ENCODE measurements at regions not wholly inside any gene's neighbourhood (a gene's known extent, or its start where the extent isn't known, plus 50 kb on each side); places are given as distances from the start of the nearest gene placed in this dataset.
A peak's percentile ranks its signal among the peaks of the same experiment; 100 is the strongest.

DNA sequence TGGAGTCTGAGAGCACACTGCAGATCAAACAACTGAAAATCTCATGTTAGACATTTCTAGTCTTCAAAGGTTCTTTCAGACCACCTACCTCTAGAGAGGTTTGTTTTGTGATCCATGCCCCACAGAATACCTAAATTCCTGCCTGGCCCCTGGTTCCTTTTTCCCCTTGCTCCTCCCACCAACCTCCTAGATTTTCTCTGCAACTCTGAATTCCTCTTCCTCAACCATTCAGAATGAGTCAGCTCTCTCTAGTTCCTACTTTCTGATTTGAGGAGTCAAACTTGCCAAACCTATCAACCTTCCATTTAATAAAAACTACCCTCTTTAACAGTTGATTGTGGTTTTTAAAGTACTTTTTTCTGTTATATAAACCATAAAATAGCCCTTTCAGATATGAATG lies 83.2 kb upstream of the ZNF462 start:
- TF ChIP-seq, protein P1, sequence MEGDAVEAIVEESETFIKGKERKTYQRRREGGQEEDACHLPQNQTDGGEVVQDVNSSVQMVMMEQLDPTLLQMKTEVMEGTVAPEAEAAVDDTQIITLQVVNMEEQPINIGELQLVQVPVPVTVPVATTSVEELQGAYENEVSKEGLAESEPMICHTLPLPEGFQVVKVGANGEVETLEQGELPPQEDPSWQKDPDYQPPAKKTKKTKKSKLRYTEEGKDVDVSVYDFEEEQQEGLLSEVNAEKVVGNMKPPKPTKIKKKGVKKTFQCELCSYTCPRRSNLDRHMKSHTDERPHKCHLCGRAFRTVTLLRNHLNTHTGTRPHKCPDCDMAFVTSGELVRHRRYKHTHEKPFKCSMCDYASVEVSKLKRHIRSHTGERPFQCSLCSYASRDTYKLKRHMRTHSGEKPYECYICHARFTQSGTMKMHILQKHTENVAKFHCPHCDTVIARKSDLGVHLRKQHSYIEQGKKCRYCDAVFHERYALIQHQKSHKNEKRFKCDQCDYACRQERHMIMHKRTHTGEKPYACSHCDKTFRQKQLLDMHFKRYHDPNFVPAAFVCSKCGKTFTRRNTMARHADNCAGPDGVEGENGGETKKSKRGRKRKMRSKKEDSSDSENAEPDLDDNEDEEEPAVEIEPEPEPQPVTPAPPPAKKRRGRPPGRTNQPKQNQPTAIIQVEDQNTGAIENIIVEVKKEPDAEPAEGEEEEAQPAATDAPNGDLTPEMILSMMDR (conservative IDR thresholded peaks at IDR 0.05; ENCODE audit: low read depth, low read length) = no peak
- TF ChIP-seq EZH2phosphoT487 (IDR thresholded peaks at IDR 0.05; ENCODE audit: borderline replicate concordance, low read length) = no peak
- no peak for TF ChIP-seq EZH2 (IDR thresholded peaks at IDR 0.05; ENCODE audit: low read length, unreplicated experiment)
- no peak overlapping the region for H2AFZ ChIP-seq (ENCODE audit: low read length)
- no peak overlapping the region for H3K27ac ChIP-seq (ENCODE audit: low read length)
- H3K27me3 ChIP-seq (ENCODE audit: low read length) = no peaks in the 10 kb centered on the region
- H3K9me2 ChIP-seq (replicated peaks; ENCODE audit: low read length) = no peaks in the 10 kb centered on the region
- no peaks in the 10 kb centered on the region for H3K36me3 ChIP-seq (ENCODE audit: low read depth, low read length)
- H4K20me1 ChIP-seq (ENCODE audit: low read length) = no peaks in the 10 kb centered on the region
- H3K9me3 ChIP-seq (ENCODE audit: low read length) = no peaks in the 10 kb centered on the region
- no peak overlapping the region for H3K4me2 ChIP-seq (ENCODE audit: low read length)
- ChIA-PET POLR2A (ENCODE audit: unreplicated experiment) (no interaction called here), CTCF (no interaction called here)
- no peak for ATAC-seq
- intact Hi-C loops (cut with micrococcal nuclease) = no loop called here
- DNase-seq = no peak
- no peak overlapping the region for H3K4me3 ChIP-seq (ENCODE audit: low read length)
- BruUV-seq (replicated peaks) = no TSS peak
- peaks cover 19% of the 10 kb centered on the region for H3K4me1 ChIP-seq (ENCODE audit: insufficient read depth, low read length)
- H3K9ac ChIP-seq (ENCODE audit: low read length) = no peak overlapping the region
- no peaks in the 10 kb centered on the region for H3F3A ChIP-seq (ENCODE audit: low read length, unreplicated experiment)
- no peaks in the 10 kb centered on the region for H3K79me2 ChIP-seq (ENCODE audit: low read length)

DNA sequence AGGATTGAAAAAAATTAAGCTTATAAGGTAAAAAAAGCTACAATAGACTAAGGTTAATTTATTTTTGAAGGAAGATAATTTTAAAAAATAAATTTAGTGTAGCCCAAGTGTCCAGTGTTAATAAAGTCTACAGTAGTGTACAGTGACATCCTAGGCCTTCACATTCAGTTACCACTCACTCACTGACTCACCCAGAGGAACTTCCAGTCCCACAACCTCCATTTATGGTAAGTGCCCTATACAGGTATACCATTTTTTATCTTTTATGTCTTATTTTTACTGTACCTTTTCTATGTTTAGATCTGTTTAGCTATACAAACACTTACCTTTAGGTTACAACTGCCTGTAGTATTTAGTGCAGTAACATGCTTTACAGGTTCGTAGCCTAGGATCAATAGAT lies 79.8 kb upstream of the ZNF462 start:
- Histone ChIP-seq H3K9me3 (ENCODE audit: low read length) (no peaks in the 10 kb centered on the region), H3K9ac (ENCODE audit: low read length) (no peak overlapping the region), H4K20me1 (ENCODE audit: low read length) (no peaks in the 10 kb centered on the region), H2AFZ (ENCODE audit: low read length) (no peak overlapping the region), H3K4me1 (ENCODE audit: insufficient read depth, low read length) (no peaks in the 10 kb centered on the region), H3K27me3 (ENCODE audit: low read length) (no peaks in the 10 kb centered on the region), H3K79me2 (ENCODE audit: low read length) (no peaks in the 10 kb centered on the region), H3K27ac (ENCODE audit: low read length) (no peak overlapping the region), H3K36me3 (ENCODE audit: low read depth, low read length) (no peaks in the 10 kb centered on the region), H3F3A (ENCODE audit: low read length, unreplicated experiment) (no peaks in the 10 kb centered on the region), H3K4me3 (ENCODE audit: low read length) (no peak overlapping the region), H3K4me2 (ENCODE audit: low read length) (no peak overlapping the region), H3K9me2 (replicated peaks; ENCODE audit: low read length) (no peaks in the 10 kb centered on the region)
- ATAC-seq (no peak), DNase-seq (peak; percentile 19)
- intact Hi-C loops (cut with micrococcal nuclease) = no loop called here
- POLR2A ChIA-PET (ENCODE audit: unreplicated experiment) = no interaction called here
- CTCF ChIA-PET = no interaction called here
- no peak for TF ChIP-seq EZH2phosphoT487 (IDR thresholded peaks at IDR 0.05; ENCODE audit: borderline replicate concordance, low read length)
- no peak for TF ChIP-seq EZH2 (IDR thresholded peaks at IDR 0.05; ENCODE audit: low read length, unreplicated experiment)
- TF ChIP-seq, protein P1 (conservative IDR thresholded peaks at IDR 0.05; ENCODE audit: low read depth, low read length) = no peak
- no TSS peak for BruUV-seq (replicated peaks)

DNA sequence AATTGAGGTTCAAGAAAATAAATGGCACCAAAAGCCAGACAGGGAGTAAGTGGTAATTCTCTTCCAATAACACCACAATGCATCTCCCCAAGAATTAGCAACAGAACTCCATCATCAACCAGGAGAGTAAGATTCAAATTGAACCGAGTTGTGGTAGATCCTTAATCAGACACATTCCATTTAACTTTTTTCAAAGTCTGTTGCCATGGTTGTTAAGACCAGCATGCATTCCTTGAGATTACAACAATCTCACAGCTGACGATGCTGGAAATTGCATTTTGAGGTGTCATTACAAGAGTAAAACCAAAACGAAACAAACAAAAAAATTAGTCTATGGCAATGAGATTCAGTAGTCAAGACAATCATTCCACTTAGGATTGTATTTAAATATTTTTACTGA lies 78.9 kb upstream of the ZNF462 start:
- ATAC-seq (no peak), DNase-seq (no peak)
- Histone ChIP-seq H3K27ac (ENCODE audit: low read length) (no peak overlapping the region), H3K4me2 (ENCODE audit: low read length) (no peak overlapping the region), H3K36me3 (ENCODE audit: low read depth, low read length) (no peaks in the 10 kb centered on the region), H3K4me3 (ENCODE audit: low read length) (no peak overlapping the region), H3K9me3 (ENCODE audit: low read length) (no peaks in the 10 kb centered on the region), H3K79me2 (ENCODE audit: low read length) (no peaks in the 10 kb centered on the region), H3F3A (ENCODE audit: low read length, unreplicated experiment) (no peaks in the 10 kb centered on the region), H4K20me1 (ENCODE audit: low read length) (no peaks in the 10 kb centered on the region), H3K4me1 (ENCODE audit: insufficient read depth, low read length) (no peaks in the 10 kb centered on the region), H3K27me3 (ENCODE audit: low read length) (no peaks in the 10 kb centered on the region), H3K9me2 (replicated peaks; ENCODE audit: low read length) (no peaks in the 10 kb centered on the region), H3K9ac (ENCODE audit: low read length) (no peak overlapping the region), H2AFZ (ENCODE audit: low read length) (no peak overlapping the region)
- intact Hi-C loops (cut with micrococcal nuclease) = no loop called here
- ChIA-PET POLR2A (ENCODE audit: unreplicated experiment) (no interaction called here), CTCF (no interaction called here)
- TF ChIP-seq EZH2 (IDR thresholded peaks at IDR 0.05; ENCODE audit: low read length, unreplicated experiment) = no peak
- no peak for TF ChIP-seq EZH2phosphoT487 (IDR thresholded peaks at IDR 0.05; ENCODE audit: borderline replicate concordance, low read length)
- TF ChIP-seq, protein P1 (conservative IDR thresholded peaks at IDR 0.05; ENCODE audit: low read depth, low read length) = no peak
- no TSS peak for BruUV-seq (replicated peaks)
